SU-DHL-6 (cell line): ENCODE measurements at regions not wholly inside any gene's neighbourhood (a gene's known extent, or its start where the extent isn't known, plus 50 kb on each side); places are given as distances from the start of the nearest gene placed in this dataset.
"Not testable (repeated sequence)": the region's sequence is repeated elsewhere in the genome, so short reads cannot be mapped to it uniquely, and the experiment has no call there.

Source experiments
- H2AFZ ChIP-seq: fragments of 200-600 bp; sonication (generic); 2 replicates; pipeline ENCODE4 v1.6.1; 2014; ENCODE audit warnings: low read depth, mild to moderate bottlenecking, moderate library complexity, mixed read lengths, antibody characterized with exemption, low read length; ENCODE audit not compliant: severe bottlenecking
- H3F3A ChIP-seq: fragments of 200-600 bp; shearing (Covaris generic); 2 replicates; pipeline ENCODE4 v1.6.0; 2016; ENCODE audit warnings: antibody characterized with exemption, mild to moderate bottlenecking; ENCODE audit not compliant: insufficient read depth
- H3K27ac ChIP-seq: fragments of 200-600 bp; sonication (generic); 2 replicates; pipeline ENCODE4 v1.5.1; 2016; ENCODE audit warnings: low read depth, mild to moderate bottlenecking, low read length, moderate library complexity, mixed read lengths
- H3K27me3 ChIP-seq: fragments of 200-600 bp; sonication (generic), shearing (Covaris generic); 2 replicates; pipeline ENCODE4 v1.6.0; 2014; ENCODE audit warnings: mild to moderate bottlenecking, low read length
- H3K36me3 ChIP-seq: fragments of 200-600 bp; sonication (generic); 2 replicates; pipeline ENCODE4 v1.6.1; 2014; ENCODE audit warnings: mild to moderate bottlenecking, low read length, mixed read lengths
- H3K4me2 ChIP-seq: fragments of 300-600, 200-600 bp; shearing (Covaris generic), sonication (generic); 2 replicates; pipeline ENCODE4 v1.6.0; 2014; ENCODE audit warnings: low read length, low read depth, mild to moderate bottlenecking; ENCODE audit not compliant: poor library complexity, severe bottlenecking
- H3K4me3 ChIP-seq: fragments of 200-600 bp; sonication (generic); 2 replicates; pipeline ENCODE4 v1.5.1; 2014; ENCODE audit warnings: antibody characterized with exemption, low read length, mild to moderate bottlenecking, mixed read lengths; ENCODE audit not compliant: insufficient read depth, poor library complexity, severe bottlenecking
- H3K79me2 ChIP-seq: fragments of 200-600 bp; sonication (generic); 2 replicates; pipeline ENCODE4 v1.6.1; 2014; ENCODE audit warnings: mild to moderate bottlenecking, low read length, moderate library complexity; ENCODE audit not compliant: insufficient read depth
- H3K9ac ChIP-seq: fragments of 200-600 bp; sonication (generic); 2 replicates; pipeline ENCODE4 v1.7.0; 2014; ENCODE audit warnings: mild to moderate bottlenecking, low read length
- H3K9me2 ChIP-seq: fragments of 200-600 bp; sonication (generic); replicated peaks from 2 replicates; pipeline ENCODE4 v1.6.1; 2014; ENCODE audit warnings: low read length; ENCODE audit not compliant: insufficient read depth
- H3K9me3 ChIP-seq: fragments of 200-600 bp; sonication (generic); 2 replicates; pipeline ENCODE4 v1.6.1; 2014; ENCODE audit warnings: low read length, mixed read lengths; ENCODE audit not compliant: insufficient read depth
- H4K20me1 ChIP-seq: fragments of 200-600 bp; sonication (generic); 2 replicates; pipeline ENCODE4 v1.6.1; 2014; ENCODE audit warnings: low read depth, mild to moderate bottlenecking, antibody characterized with exemption, low read length, moderate library complexity, mixed read lengths
- EZH2phosphoT487 ChIP-seq: fragments of 200-600 bp; sonication (generic), shearing (Covaris generic); conservative IDR thresholded peaks from 2 replicates; pipeline ENCODE4 v1.6.1; 2018; ENCODE audit warnings: mild to moderate bottlenecking, antibody characterized with exemption, low read length, moderate library complexity, mixed read lengths
- TF ChIP-seq, protein P1 (sequence below): fragments of 200-600 bp; sonication (generic); IDR thresholded peaks from one replicate; pipeline ENCODE4 v1.5.1; 2017; ENCODE audit warnings: antibody characterized with exemption, mild to moderate bottlenecking, low read length, moderate library complexity; ENCODE audit not compliant: insufficient read depth, poor library complexity, severe bottlenecking

DNA sequence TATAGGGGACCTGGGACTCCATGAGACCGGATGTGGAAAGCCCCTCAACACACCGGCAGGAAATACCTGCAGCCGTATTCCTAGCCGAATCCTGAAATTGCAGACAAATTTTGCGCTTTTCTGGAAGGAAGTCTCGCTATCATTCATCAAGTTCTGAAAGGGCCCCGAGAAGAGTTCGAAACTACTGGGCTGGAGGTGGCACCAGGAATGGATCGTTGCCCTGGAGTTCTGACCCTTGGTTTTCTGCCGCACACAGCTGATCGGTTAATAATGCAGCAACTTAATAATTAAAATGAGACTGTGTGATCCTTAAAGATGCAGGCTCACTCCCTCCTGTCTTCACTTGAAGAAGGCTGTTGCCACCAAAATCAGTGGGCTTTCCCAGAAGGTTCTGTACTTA is 55.7 kb upstream of the MRTFB start:
- TF ChIP-seq, protein P1, sequence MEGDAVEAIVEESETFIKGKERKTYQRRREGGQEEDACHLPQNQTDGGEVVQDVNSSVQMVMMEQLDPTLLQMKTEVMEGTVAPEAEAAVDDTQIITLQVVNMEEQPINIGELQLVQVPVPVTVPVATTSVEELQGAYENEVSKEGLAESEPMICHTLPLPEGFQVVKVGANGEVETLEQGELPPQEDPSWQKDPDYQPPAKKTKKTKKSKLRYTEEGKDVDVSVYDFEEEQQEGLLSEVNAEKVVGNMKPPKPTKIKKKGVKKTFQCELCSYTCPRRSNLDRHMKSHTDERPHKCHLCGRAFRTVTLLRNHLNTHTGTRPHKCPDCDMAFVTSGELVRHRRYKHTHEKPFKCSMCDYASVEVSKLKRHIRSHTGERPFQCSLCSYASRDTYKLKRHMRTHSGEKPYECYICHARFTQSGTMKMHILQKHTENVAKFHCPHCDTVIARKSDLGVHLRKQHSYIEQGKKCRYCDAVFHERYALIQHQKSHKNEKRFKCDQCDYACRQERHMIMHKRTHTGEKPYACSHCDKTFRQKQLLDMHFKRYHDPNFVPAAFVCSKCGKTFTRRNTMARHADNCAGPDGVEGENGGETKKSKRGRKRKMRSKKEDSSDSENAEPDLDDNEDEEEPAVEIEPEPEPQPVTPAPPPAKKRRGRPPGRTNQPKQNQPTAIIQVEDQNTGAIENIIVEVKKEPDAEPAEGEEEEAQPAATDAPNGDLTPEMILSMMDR, result no peak
- no peak for TF ChIP-seq EZH2phosphoT487
- H3K27ac ChIP-seq, result no peak overlapping the region
- H3K9ac ChIP-seq, result no peak overlapping the region
- no peaks in the 10 kb centered on the region for H3K79me2 ChIP-seq
- no peaks in the 10 kb centered on the region for H4K20me1 ChIP-seq
- no peaks in the 10 kb centered on the region for H3K9me2 ChIP-seq
- H2AFZ ChIP-seq, result no peak overlapping the region
- H3F3A ChIP-seq, result no peaks in the 10 kb centered on the region
- H3K27me3 ChIP-seq, result no peaks in the 10 kb centered on the region
- no peaks in the 10 kb centered on the region for H3K36me3 ChIP-seq
- no peak overlapping the region for H3K4me3 ChIP-seq
- H3K4me2 ChIP-seq, result no peak overlapping the region
- H3K9me3 ChIP-seq, result no peaks in the 10 kb centered on the region

DNA sequence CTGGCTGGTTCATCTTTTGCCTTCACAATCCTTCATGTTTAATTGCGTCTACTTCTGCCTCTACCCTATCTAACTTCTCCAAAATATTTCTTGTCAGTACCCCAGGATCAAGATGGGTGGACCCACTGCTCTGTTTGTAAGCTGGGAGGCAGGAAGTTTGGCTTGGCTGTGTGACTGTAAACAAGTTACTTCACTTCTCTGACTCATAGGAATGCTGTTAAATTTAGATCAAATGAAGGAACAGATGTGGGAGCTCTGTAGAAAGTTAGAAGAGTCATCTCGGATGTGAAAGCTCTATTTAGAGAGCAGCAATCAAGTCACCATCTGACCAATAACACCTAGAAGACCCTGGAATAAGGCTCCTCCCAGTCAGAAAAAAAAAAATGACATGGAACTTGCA is 55.2 kb upstream of the MRTFB start:
- Histone ChIP-seq H3K9me3 (no peaks in the 10 kb centered on the region), H3F3A (no peaks in the 10 kb centered on the region), H3K79me2 (no peaks in the 10 kb centered on the region), H3K27me3 (no peaks in the 10 kb centered on the region), H3K4me3 (no peak overlapping the region), H3K9ac (no peak overlapping the region), H3K4me2 (no peak overlapping the region), H3K9me2 (no peaks in the 10 kb centered on the region), H2AFZ (no peak overlapping the region), H3K27ac (no peak overlapping the region), H4K20me1 (no peaks in the 10 kb centered on the region), H3K36me3 (no peaks in the 10 kb centered on the region)
- TF ChIP-seq EZH2phosphoT487, result no peak
- TF ChIP-seq, protein P1, result no peak

DNA sequence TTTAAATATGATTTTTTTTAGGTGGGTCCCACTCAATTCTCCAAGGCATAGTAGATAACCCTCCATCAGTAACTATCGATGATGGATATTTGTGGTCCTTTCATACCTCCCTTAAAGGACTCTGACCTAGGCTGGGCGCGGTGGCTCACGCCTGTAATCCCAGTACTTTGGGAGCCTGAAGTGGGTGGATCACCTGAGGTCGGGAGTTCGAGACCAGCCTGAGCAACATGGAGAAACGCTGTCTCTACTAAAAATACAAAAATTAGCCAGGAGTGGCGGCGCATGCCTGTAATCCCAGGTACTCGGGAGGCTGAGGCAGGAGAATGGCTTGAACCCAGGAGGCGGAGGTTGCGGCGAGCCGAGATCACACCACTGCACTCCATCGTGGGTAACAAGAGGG is 54.8 kb upstream of the MRTFB start:
- H3K9me2 ChIP-seq, H3K79me2 ChIP-seq, H3K27me3 ChIP-seq, H3K4me3 ChIP-seq, H3K9ac ChIP-seq, H4K20me1 ChIP-seq, H3K27ac ChIP-seq, H3K9me3 ChIP-seq, H2AFZ ChIP-seq, H3K36me3 ChIP-seq, H3K4me2 ChIP-seq, H3F3A ChIP-seq: not testable (repeated sequence)

DNA sequence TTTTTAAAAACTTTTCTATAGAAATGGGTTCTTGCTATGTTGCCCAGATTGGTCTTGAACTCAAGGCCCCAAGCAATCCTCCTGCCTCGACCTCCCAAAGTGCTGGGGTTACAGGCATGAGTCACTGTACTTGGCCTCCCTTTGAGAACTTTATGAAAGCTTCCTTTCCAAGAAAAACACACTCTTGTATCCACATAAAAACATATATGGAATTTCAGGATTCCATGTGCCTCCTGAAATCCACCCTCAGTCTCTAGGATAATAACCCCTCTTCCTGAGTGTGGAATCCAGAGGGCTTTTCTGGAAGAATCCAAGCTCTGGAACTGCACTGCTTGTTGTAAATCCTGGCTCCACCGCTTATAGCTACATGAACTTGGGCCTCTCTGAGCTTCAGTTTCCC is 53.2 kb upstream of the MRTFB start:
- Histone ChIP-seq H3K27ac (no peak overlapping the region), H3K4me2 (no peak overlapping the region), H3F3A (no peaks in the 10 kb centered on the region), H3K9me3 (no peaks in the 10 kb centered on the region), H4K20me1 (no peaks in the 10 kb centered on the region), H3K4me3 (no peak overlapping the region), H3K9me2 (no peaks in the 10 kb centered on the region), H2AFZ (no peak overlapping the region), H3K36me3 (no peaks in the 10 kb centered on the region), H3K79me2 (no peaks in the 10 kb centered on the region), H3K9ac (no peak overlapping the region), H3K27me3 (no peaks in the 10 kb centered on the region)
- TF ChIP-seq EZH2phosphoT487, result no peak
- TF ChIP-seq, protein P1, result no peak
